K562 (cell line): ENCODE measurements at regions not wholly inside any gene's neighbourhood (a gene's known extent, or its start where the extent isn't known, plus 50 kb on each side); places are given as distances from the start of the nearest gene placed in this dataset.

ENCODE experiments used
- ATF1 ChIP-seq, 2 experiments: fragments of 450-650 bp in 1 of 2; IDR thresholded peaks; 2 replicates each; pipeline ENCODE4 v1.6.1; 2016; ENCODE audit warnings: missing compliant biosample characterization in 1 of 2, missing genetic modification characterization in 1 of 2
- BRCA1 ChIP-seq, 2 experiments: fragments of 450-650 bp in 1 of 2; sonication (generic) in 1 of 2; formaldehyde crosslinking in 1 of 2; IDR thresholded peaks; 2 replicates each; pipeline versions ENCODE4 v1.5.0 to v1.6.1; 2017 to 2020; ENCODE audit warnings: mild to moderate bottlenecking in 1 of 2, missing genetic modification reagents in 1 of 2
- CTCF ChIP-seq, 3 experiments: IDR thresholded peaks in 2 of 3; conservative IDR thresholded peaks in 1 of 3; 2 replicates each; pipeline ENCODE4 v1.5.1; 2011 to 2012; ENCODE audit warnings: low read length in 3 of 3, mild to moderate bottlenecking in 3 of 3, control low read depth in 2 of 3, improper control_type of control experiment in 1 of 3, inconsistent platforms in 1 of 3, low read depth in 1 of 3, mixed read lengths in 1 of 3, moderate library complexity in 1 of 3; ENCODE audit not compliant: insufficient read depth in 2 of 3
- ESRRA ChIP-seq: fragments of 450-650 bp; IDR thresholded peaks from 2 replicates; pipeline ENCODE4 v1.6.1; 2014; ENCODE audit warnings: low read depth, mild to moderate bottlenecking, moderate library complexity, borderline replicate concordance
- FOXM1 ChIP-seq, 2 experiments: fragments of 450-650 bp in 1 of 2; sonication (generic) in 1 of 2; formaldehyde crosslinking in 1 of 2; IDR thresholded peaks; 2 replicates each; pipeline versions ENCODE4 v1.6.1 to v1.9.0; 2017 to 2022; ENCODE audit warnings: low read depth in 2 of 2, mild to moderate bottlenecking in 2 of 2, missing genetic modification reagents in 1 of 2, moderate library complexity in 1 of 2
- HNRNPK ChIP-seq: fragments of 200-400 bp; formaldehyde crosslinking; IDR thresholded peaks from one replicate; pipeline ENCODE4 v1.6.1; 2018; ENCODE audit warnings: mild to moderate bottlenecking, low read depth, low read length; ENCODE audit not compliant: poor library complexity, severe bottlenecking
- POLR2A ChIP-seq: fragments of 450-650 bp; conservative IDR thresholded peaks from 2 replicates; pipeline ENCODE4 v1.6.1; 2016
- POU5F1 ChIP-seq: fragments of 150-350 bp; IDR thresholded peaks from 2 replicates; pipeline ENCODE4 v1.6.1; 2014; ENCODE audit warnings: borderline replicate concordance, low read length, low read depth, mild to moderate bottlenecking; ENCODE audit not compliant: partially characterized antibody
- TAL1 ChIP-seq: fragments of 450-650 bp; IDR thresholded peaks from 2 replicates; pipeline ENCODE4 v1.6.1; 2016; ENCODE audit warnings: mild to moderate bottlenecking
- XRCC5 ChIP-seq: fragments of 200-400 bp; formaldehyde crosslinking; IDR thresholded peaks from 2 replicates; pipeline ENCODE4 v1.6.1; 2017; ENCODE audit warnings: low read depth, mild to moderate bottlenecking, low read length
- YY1 ChIP-seq, 3 experiments: IDR thresholded peaks; 2 replicates each; pipeline ENCODE4 v1.6.1; 2011; ENCODE audit warnings: low read length in 2 of 3, mild to moderate bottlenecking in 2 of 3, moderate library complexity in 2 of 3, borderline replicate concordance in 1 of 3, control low read depth in 1 of 3, low read depth in 1 of 3; ENCODE audit not compliant: insufficient read depth in 3 of 3, insufficient replicate concordance in 2 of 3, control insufficient read depth in 1 of 3, insufficient read length in 1 of 3; ENCODE audit errors: extremely low read depth in 1 of 3
- ZBTB33 ChIP-seq: sonication (generic); formaldehyde crosslinking; IDR thresholded peaks from 2 replicates; pipeline ENCODE4 v1.8.1; 2023; ENCODE audit warnings: mild to moderate bottlenecking, missing genetic modification reagents
- ZNF174 ChIP-seq: fragments of 250-450 bp; sonication (Bioruptor Pico); IDR thresholded peaks from 2 replicates; pipeline ENCODE4 v1.4.0; 2020; ENCODE audit warnings: mild to moderate bottlenecking
- ZNF217 ChIP-seq: sonication (generic); formaldehyde crosslinking; IDR thresholded peaks from 2 replicates; pipeline ENCODE4 v1.8.0; 2022; ENCODE audit warnings: mild to moderate bottlenecking, missing genetic modification reagents

- TF ChIP-seq ZNF174 (CRISPR knock-in tag): no peak
- TF ChIP-seq YY1 (IDR thresholded peaks at IDR 0.05; ENCODE audit: borderline replicate concordance in 1 of 3, control insufficient read depth in 1 of 3, extremely low read depth in 1 of 3, insufficient read depth in 3 of 3, insufficient read length in 1 of 3, insufficient replicate concordance in 2 of 3, low read depth in 1 of 3, low read length in 2 of 3): no peak
- TF ChIP-seq TAL1: no peak
- TF ChIP-seq POLR2A: no peak
- TF ChIP-seq ZNF217 (CRISPR knock-in tag): no peak
- TF ChIP-seq ATF1 (CRISPR knock-in tag; IDR thresholded peaks at IDR 0.05): no peak
- TF ChIP-seq ATF1 (tag; IDR thresholded peaks at IDR 0.05): no peak
- TF ChIP-seq HNRNPK: no peak
- no peak for TF ChIP-seq ZBTB33 (CRISPR knock-in tag)
- no peak for TF ChIP-seq CTCF (IDR thresholded peaks at IDR 0.05 in 2 of 3, conservative IDR thresholded peaks at IDR 0.05 in 1 of 3; ENCODE audit: insufficient read depth in 2 of 3, low read depth in 1 of 3, low read length in 3 of 3)
- no peak for TF ChIP-seq BRCA1 (IDR thresholded peaks at IDR 0.05)
- TF ChIP-seq BRCA1 (CRISPR knock-in tag; IDR thresholded peaks at IDR 0.05): no peak
- TF ChIP-seq FOXM1 (IDR thresholded peaks at IDR 0.05; ENCODE audit: low read depth): no peak
- no peak for TF ChIP-seq FOXM1 (CRISPR knock-in tag; IDR thresholded peaks at IDR 0.05; ENCODE audit: low read depth)
- TF ChIP-seq ESRRA: no peak
- no peak for TF ChIP-seq POU5F1
- no peak for TF ChIP-seq XRCC5
Measured at GRCh38 chr10:89092439-89092838, 101.8 kb downstream of the FAS start.
